ENCODE measurements at regions not wholly inside any gene's neighbourhood (a gene's known extent, or its start where the extent isn't known, plus 50 kb on each side); places are given as distances from the start of the nearest gene placed in this dataset.
"Not testable (repeated sequence)": the region's sequence is repeated elsewhere in the genome, so short reads cannot be mapped to it uniquely, and the experiment has no call there.

GRCh38 chr4:178215309-178215708, 773.1 kb upstream of the AGA start:
- no peak for TF ChIP-seq POLR2A (IDR thresholded peaks at IDR 0.05)

GRCh38 chr4:178215763-178216162, 773.5 kb upstream of the AGA start:
- DNase-seq (ENCODE audit: low spot score in 2 of 2) = no peak
- 78 to 88% methylated on average over 1 of the region's 1 CpG for WGBS, 2 donors
- TF ChIP-seq POLR2A (IDR thresholded peaks at IDR 0.05) (no peak), CTCF (IDR thresholded peaks at IDR 0.05) (no peak)
- intact Hi-C loops (cut with DNase I; ENCODE audit: low total_unique reads) = no loop called here
- H3K4me3 ChIP-seq (ENCODE audit: low read depth, poor library complexity, severe bottlenecking) = no peak overlapping the region

More at GRCh38 chr4:178215309-178215708, 773.1 kb upstream of the AGA start:
- 87 to 93% methylated on average over 2 of the region's 2 CpGs for WGBS, 2 donors
- no peak overlapping the region for H3K4me3 ChIP-seq (ENCODE audit: low read depth, poor library complexity, severe bottlenecking)
- intact Hi-C loops (cut with DNase I; ENCODE audit: low total_unique reads) = no loop called here
- DNase-seq (ENCODE audit: low spot score in 2 of 2) = no peak

- intact Hi-C loops (cut with DNase I; ENCODE audit: low total_unique reads); DNase-seq (ENCODE audit: low spot score in 2 of 2): not testable (repeated sequence)
- WGBS, 2 donors = 44 to 55% methylated on average over 6 of the region's 6 CpGs
These were observed 784.2 kb upstream of the AGA start for GRCh38 chr4:178226421-178226820.

GRCh38 chr4:178233906-178234305, 791.7 kb upstream of the AGA start:
- H3K4me3 ChIP-seq (ENCODE audit: low read depth, poor library complexity, severe bottlenecking) = no peak overlapping the region
- DNase-seq (ENCODE audit: low spot score in 2 of 2) = no peak
- intact Hi-C loops (cut with DNase I; ENCODE audit: low total_unique reads) = no loop called here
- TF ChIP-seq CTCF (IDR thresholded peaks at IDR 0.05) (no peak), POLR2A (IDR thresholded peaks at IDR 0.05) (no peak)

More at GRCh38 chr4:178226421-178226820, 784.2 kb upstream of the AGA start:
- H3K4me3 ChIP-seq (ENCODE audit: low read depth, poor library complexity, severe bottlenecking) = not testable (repeated sequence)

GRCh38 chr4:178240891-178241290, 798.7 kb upstream of the AGA start:
- no peak overlapping the region for H3K4me3 ChIP-seq (ENCODE audit: low read depth, poor library complexity, severe bottlenecking)
- no peak for DNase-seq (ENCODE audit: low spot score in 2 of 2)
- intact Hi-C loops (cut with DNase I; ENCODE audit: low total_unique reads) = no loop called here
- 92 to 93% methylated on average over 9 of the region's 9 CpGs for WGBS, 2 donors
- TF ChIP-seq CTCF (IDR thresholded peaks at IDR 0.05) = no peak
- no peak for TF ChIP-seq POLR2A (IDR thresholded peaks at IDR 0.05)

- TF ChIP-seq POLR2A (IDR thresholded peaks at IDR 0.05) (no peak), CTCF (IDR thresholded peaks at IDR 0.05) (no peak)
- DNase-seq (ENCODE audit: low spot score in 2 of 2) = no peak
- 72 to 100% methylated on average over 1 to 3 of the region's 3 CpGs for WGBS, 2 donors
- intact Hi-C loops (cut with DNase I; ENCODE audit: low total_unique reads) = no loop called here
- H3K4me3 ChIP-seq (ENCODE audit: low read depth, poor library complexity, severe bottlenecking) = no peak overlapping the region
These were observed 799.4 kb upstream of the AGA start for GRCh38 chr4:178241601-178242118.

- TF ChIP-seq POLR2A (IDR thresholded peaks at IDR 0.05) (no peak), CTCF (IDR thresholded peaks at IDR 0.05) (no peak)
- no peak overlapping the region for H3K4me3 ChIP-seq (ENCODE audit: low read depth, poor library complexity, severe bottlenecking)
- intact Hi-C loops (cut with DNase I; ENCODE audit: low total_unique reads) = no loop called here
- DNase-seq (ENCODE audit: low spot score in 2 of 2) = no peak
- 60 to 78% methylated on average over 2 to 4 of the region's 6 CpGs for WGBS, 2 donors
These were observed 800.4 kb upstream of the AGA start for GRCh38 chr4:178242655-178243054.
